ENCODE measurements at regions not wholly inside any gene's neighbourhood (a gene's known extent, or its start where the extent isn't known, plus 50 kb on each side); places are given as distances from the start of the nearest gene placed in this dataset.

GRCh38 chr1:4062041-4062440, 162.0 kb upstream of the C1orf174 start:
- POLR2A ChIA-PET: interaction anchor here (1.3 kb wide), 1 partner anchor 14 kb away, joined by 4 read pairs; no protein-coding TSS in a partner anchor

DNA sequence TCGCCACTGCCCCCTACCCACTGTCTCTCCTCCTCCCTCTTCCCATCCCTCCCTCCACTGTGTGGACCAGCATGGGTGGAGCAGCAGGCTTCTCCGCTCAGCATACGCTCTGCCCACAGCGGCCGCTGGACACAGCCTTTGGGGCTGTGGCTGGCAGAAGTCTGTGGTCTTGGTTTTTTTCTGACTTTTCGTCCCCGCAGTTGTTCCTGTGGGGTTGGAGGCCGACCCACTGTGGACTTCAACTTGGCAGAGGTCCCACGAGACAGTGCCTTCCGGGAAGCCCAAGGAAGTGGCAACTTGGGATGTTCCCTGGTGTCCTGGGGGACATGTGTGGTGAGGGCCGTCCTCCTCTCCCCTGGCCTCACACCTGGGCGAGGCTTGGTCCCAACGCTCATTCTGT, 162.5 kb upstream of the C1orf174 start:
- POLR2A ChIA-PET: interaction anchor here (1.3 kb wide), 1 partner anchor 15 kb away, joined by 4 read pairs; no protein-coding TSS in a partner anchor
- CTCF ChIA-PET: no interaction called here

More at GRCh38 chr1:4062041-4062440, 162.0 kb upstream of the C1orf174 start:
- CTCF ChIA-PET: no interaction called here
- no peak for TF ChIP-seq SP1 (IDR thresholded peaks at IDR 0.05)
- no peak for TF ChIP-seq ZNF384 (IDR thresholded peaks at IDR 0.05)
- TF ChIP-seq TARDBP (IDR thresholded peaks at IDR 0.05): no peak
- no peak for TF ChIP-seq FOXK2 (IDR thresholded peaks at IDR 0.05)
- no peak for TF ChIP-seq CTBP1 (IDR thresholded peaks at IDR 0.05; ENCODE audit: borderline replicate concordance)
- TF ChIP-seq BHLHE40 (IDR thresholded peaks at IDR 0.05; ENCODE audit: borderline replicate concordance): no peak
- TF ChIP-seq SUZ12 (IDR thresholded peaks at IDR 0.05): no peak
- no peak for TF ChIP-seq FOXA1 (IDR thresholded peaks at IDR 0.05)
- no peak for DNase-seq (ENCODE audit: extremely low spot score)

DNA sequence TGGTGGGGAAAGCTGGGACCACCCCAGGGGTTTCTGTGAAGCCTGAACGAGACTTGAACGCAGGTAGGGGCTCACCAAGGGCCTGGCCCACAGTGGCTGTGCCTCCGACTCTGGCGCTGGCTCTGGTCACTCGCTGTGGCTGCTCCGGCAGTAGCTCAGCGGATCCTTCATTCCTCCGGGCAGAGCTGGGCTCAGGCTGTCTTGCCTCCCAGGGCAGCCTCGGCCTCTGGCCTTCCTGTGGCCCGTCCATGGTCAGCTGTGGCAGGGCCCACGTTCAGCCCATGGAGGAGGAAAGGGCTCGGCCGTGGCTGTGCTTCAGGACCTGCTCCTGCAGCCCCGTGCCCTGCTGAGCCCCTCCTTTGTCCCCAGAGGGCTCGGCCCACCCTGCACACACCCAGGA, 162.9 kb upstream of the C1orf174 start:
- CTCF ChIA-PET: no interaction called here
- POLR2A ChIA-PET: no interaction called here
- no peak for DNase-seq (ENCODE audit: extremely low spot score)
- TF ChIP-seq HDGF (IDR thresholded peaks at IDR 0.05; ENCODE audit: borderline replicate concordance) (no peak), ZNF384 (IDR thresholded peaks at IDR 0.05) (no peak)

More for the DNA sequence above, 162.5 kb upstream of the C1orf174 start:
- no peak for DNase-seq (ENCODE audit: extremely low spot score)
- no peak for TF ChIP-seq PKNOX1 (IDR thresholded peaks at IDR 0.05)
- no peak for TF ChIP-seq SUZ12 (IDR thresholded peaks at IDR 0.05)
- no peak for TF ChIP-seq TARDBP (IDR thresholded peaks at IDR 0.05)
- no peak for TF ChIP-seq SP1 (IDR thresholded peaks at IDR 0.05)
- TF ChIP-seq FOXM1 (IDR thresholded peaks at IDR 0.05; ENCODE audit: borderline replicate concordance): no peak
- TF ChIP-seq ELF4 (IDR thresholded peaks at IDR 0.05): no peak

DNA sequence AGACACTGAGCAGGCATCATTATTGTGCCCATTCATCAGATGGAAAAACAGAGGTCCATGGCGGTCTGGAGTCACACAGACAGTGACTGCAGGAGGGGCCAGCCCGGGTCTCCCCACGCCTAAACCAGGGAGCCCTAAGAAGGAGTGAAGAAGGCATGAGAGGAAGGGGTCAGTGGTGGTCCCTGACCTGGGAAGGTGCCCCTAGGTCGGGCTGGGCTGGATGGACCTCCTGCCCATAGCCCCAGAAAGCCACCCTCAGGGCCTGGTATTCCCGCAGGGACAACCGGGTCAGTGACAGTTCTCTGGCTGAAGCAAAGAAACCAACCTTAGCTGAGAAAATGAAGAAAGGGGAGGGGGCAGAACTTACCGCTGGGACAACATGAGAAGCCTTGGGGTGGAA, 163.4 kb upstream of the C1orf174 start:
- no peak for TF ChIP-seq SP1 (IDR thresholded peaks at IDR 0.05)
- no peak for TF ChIP-seq ELF4 (IDR thresholded peaks at IDR 0.05)
- TF ChIP-seq NFRKB (IDR thresholded peaks at IDR 0.05): no peak
- no peak for TF ChIP-seq FOXA1 (IDR thresholded peaks at IDR 0.05)
- TF ChIP-seq LEF1 (IDR thresholded peaks at IDR 0.05; ENCODE audit: borderline replicate concordance): no peak
- no peak for TF ChIP-seq PKNOX1 (IDR thresholded peaks at IDR 0.05)
- TF ChIP-seq ZNF384 (IDR thresholded peaks at IDR 0.05): no peak
- TF ChIP-seq HDGF (IDR thresholded peaks at IDR 0.05; ENCODE audit: borderline replicate concordance): no peak
- no peak for TF ChIP-seq TARDBP (IDR thresholded peaks at IDR 0.05)
- ChIA-PET POLR2A (no interaction called here), CTCF (no interaction called here)
- DNase-seq (ENCODE audit: extremely low spot score): no peak

- TF ChIP-seq SUZ12 (IDR thresholded peaks at IDR 0.05) (no peak), ZNF384 (IDR thresholded peaks at IDR 0.05) (no peak), PKNOX1 (IDR thresholded peaks at IDR 0.05) (no peak)
- ChIA-PET POLR2A (no interaction called here), CTCF (no interaction called here)
- DNase-seq (ENCODE audit: extremely low spot score): no peak
Measured at GRCh38 chr1:4064150-4064889, 164.2 kb upstream of the C1orf174 start.

- ChIA-PET POLR2A (no interaction called here), CTCF (no interaction called here)
- TF ChIP-seq SUZ12 (IDR thresholded peaks at IDR 0.05): no peak
- no peak for TF ChIP-seq SP1 (IDR thresholded peaks at IDR 0.05)
- TF ChIP-seq ARNT (IDR thresholded peaks at IDR 0.05): no peak
- TF ChIP-seq ELF4 (IDR thresholded peaks at IDR 0.05): no peak
- no peak for DNase-seq (ENCODE audit: extremely low spot score)
Measured at GRCh38 chr1:4066860-4067599, 167.0 kb upstream of the C1orf174 start.

GRCh38 chr1:4068076-4068475, 168.0 kb upstream of the C1orf174 start:
- POLR2A ChIA-PET: no interaction called here
- TF ChIP-seq ARNT (IDR thresholded peaks at IDR 0.05): no peak
- TF ChIP-seq FOXM1 (IDR thresholded peaks at IDR 0.05; ENCODE audit: borderline replicate concordance): no peak
- TF ChIP-seq SUZ12 (IDR thresholded peaks at IDR 0.05): no peak
- no peak for TF ChIP-seq CTBP1 (IDR thresholded peaks at IDR 0.05; ENCODE audit: borderline replicate concordance)
- no peak for TF ChIP-seq ZNF384 (IDR thresholded peaks at IDR 0.05)
- no peak for TF ChIP-seq HDGF (IDR thresholded peaks at IDR 0.05; ENCODE audit: borderline replicate concordance)
- TF ChIP-seq FOXK2 (IDR thresholded peaks at IDR 0.05): no peak
- TF ChIP-seq TARDBP (IDR thresholded peaks at IDR 0.05): no peak
- no peak for TF ChIP-seq LEF1 (IDR thresholded peaks at IDR 0.05; ENCODE audit: borderline replicate concordance)
- TF ChIP-seq L3MBTL2 (conservative IDR thresholded peaks at IDR 0.05): no peak
- no peak for TF ChIP-seq SP1 (IDR thresholded peaks at IDR 0.05)
- no peak for TF ChIP-seq ELF4 (IDR thresholded peaks at IDR 0.05)
- no peak for TF ChIP-seq BHLHE40 (IDR thresholded peaks at IDR 0.05; ENCODE audit: borderline replicate concordance)
- TF ChIP-seq NFRKB (IDR thresholded peaks at IDR 0.05): no peak
- TF ChIP-seq PKNOX1 (IDR thresholded peaks at IDR 0.05): no peak
- TF ChIP-seq FOXA1 (IDR thresholded peaks at IDR 0.05): no peak
- CTCF ChIA-PET: no interaction called here
- DNase-seq (ENCODE audit: extremely low spot score): no peak
